ENCODE measurements at regions not wholly inside any gene's neighbourhood (a gene's known extent, or its start where the extent isn't known, plus 50 kb on each side); places are given as distances from the start of the nearest gene placed in this dataset.

GRCh38 chr7:25521236-25521635, 292.9 kb upstream of the NPVF start:
- Histone ChIP-seq H4K20me1 (ENCODE audit: insufficient read depth) (no peaks in the 10 kb centered on the region), H3K36me3 (ENCODE audit: insufficient read depth, low read length) (no peaks in the 10 kb centered on the region), H3K9me3 (ENCODE audit: low read length) (no peaks in the 10 kb centered on the region), H2AFZ (ENCODE audit: low read depth, low read length) (no peak overlapping the region), H3F3A (ENCODE audit: insufficient read depth, low read length, poor library complexity, severe bottlenecking) (no peaks in the 10 kb centered on the region), H3K4me2 (ENCODE audit: low read length) (no peak overlapping the region), H3K27me3 (ENCODE audit: insufficient read depth, low read depth, low read length) (no peaks in the 10 kb centered on the region), H3K79me2 (replicated peaks; ENCODE audit: insufficient read depth, low read length) (no peaks in the 10 kb centered on the region), H3K9me2 (ENCODE audit: insufficient read depth, low read length) (no peaks in the 10 kb centered on the region), H3K9ac (ENCODE audit: low read length) (no peak overlapping the region), H3K27ac (ENCODE audit: low read length) (no peak overlapping the region), H3K4me3 (ENCODE audit: low read length) (no peak overlapping the region)
- TF ChIP-seq EZH2 (IDR thresholded peaks at IDR 0.05; ENCODE audit: borderline replicate concordance, insufficient read depth, low read length, poor library complexity, severe bottlenecking) (no peak), REST (IDR thresholded peaks at IDR 0.05; ENCODE audit: borderline replicate concordance) (no peak), MXI1 (conservative IDR thresholded peaks at IDR 0.05; ENCODE audit: poor library complexity, severe bottlenecking) (no peak), EP300 (conservative IDR thresholded peaks at IDR 0.05; ENCODE audit: poor library complexity, severe bottlenecking) (no peak), POLR2AphosphoS5 (IDR thresholded peaks at IDR 0.05) (no peak), RAD21 (conservative IDR thresholded peaks at IDR 0.05) (no peak), CTCF (IDR thresholded peaks at IDR 0.05; ENCODE audit: poor library complexity, severe bottlenecking) (no peak), TAF1 (IDR thresholded peaks at IDR 0.05; ENCODE audit: low read depth) (no peak), SMC3 (conservative IDR thresholded peaks at IDR 0.05; ENCODE audit: poor library complexity) (no peak)

- H3K79me2 ChIP-seq (replicated peaks; ENCODE audit: insufficient read depth, low read length), result no peaks in the 10 kb centered on the region
- no peak overlapping the region for H3K4me3 ChIP-seq (ENCODE audit: low read length)
- no peaks in the 10 kb centered on the region for H3K36me3 ChIP-seq (ENCODE audit: insufficient read depth, low read length)
- H3K27me3 ChIP-seq (ENCODE audit: insufficient read depth, low read depth, low read length), result no peaks in the 10 kb centered on the region
- no peaks in the 10 kb centered on the region for H3K9me2 ChIP-seq (ENCODE audit: insufficient read depth, low read length)
- H3K27ac ChIP-seq (ENCODE audit: low read length), result no peak overlapping the region
- H3K4me2 ChIP-seq (ENCODE audit: low read length), result no peak overlapping the region
- no peak overlapping the region for H3K9ac ChIP-seq (ENCODE audit: low read length)
- H4K20me1 ChIP-seq (ENCODE audit: insufficient read depth), result no peaks in the 10 kb centered on the region
- H3K9me3 ChIP-seq (ENCODE audit: low read length), result no peaks in the 10 kb centered on the region
- no peak overlapping the region for H2AFZ ChIP-seq (ENCODE audit: low read depth, low read length)
- no peak for TF ChIP-seq SMC3 (conservative IDR thresholded peaks at IDR 0.05; ENCODE audit: poor library complexity)
- no peak for TF ChIP-seq EZH2 (IDR thresholded peaks at IDR 0.05; ENCODE audit: borderline replicate concordance, insufficient read depth, low read length, poor library complexity, severe bottlenecking)
- no peak for TF ChIP-seq POLR2AphosphoS5 (IDR thresholded peaks at IDR 0.05)
- no peak for TF ChIP-seq RAD21 (conservative IDR thresholded peaks at IDR 0.05)
- TF ChIP-seq EP300 (conservative IDR thresholded peaks at IDR 0.05; ENCODE audit: poor library complexity, severe bottlenecking), result no peak
- no peaks in the 10 kb centered on the region for H3F3A ChIP-seq (ENCODE audit: insufficient read depth, low read length, poor library complexity, severe bottlenecking)
These were observed 294.4 kb upstream of the NPVF start for GRCh38 chr7:25522727-25523126.

All from neural cell (in vitro differentiated cells).